22Rv1 (cell line): ENCODE measurements at regions not wholly inside any gene's neighbourhood (a gene's known extent, or its start where the extent isn't known, plus 50 kb on each side); places are given as distances from the start of the nearest gene placed in this dataset.

Source experiments
- CTCF ChIP-seq: fragments of 450-650 bp; IDR thresholded peaks from 2 replicates; pipeline ENCODE4 v1.5.1; 2017; ENCODE audit warnings: mild to moderate bottlenecking
- ZFX ChIP-seq: fragments of 450-650 bp; IDR thresholded peaks from 2 replicates; pipeline ENCODE4 v1.6.1; 2017; ENCODE audit warnings: antibody characterized with exemption, borderline replicate concordance

GRCh38 chr3:89612027-89612426 is 504.6 kb downstream of the EPHA3 start:
- no peak for TF ChIP-seq CTCF
- no peak for TF ChIP-seq ZFX
